Right lobe of liver (tissue), 6 donors: ENCODE measurements at regions not wholly inside any gene's neighbourhood (a gene's known extent, or its start where the extent isn't known, plus 50 kb on each side); places are given as distances from the start of the nearest gene placed in this dataset.

Experiments
- ATAC-seq, 4 donors: fragments of 200-7000 bp; cut with Tn5 transposase; one replicate each; pipeline ENCODE4 v1.9.1; 2020; ENCODE audit warnings: mild to moderate bottlenecking in 4 of 4, moderate library complexity in 4 of 4
- DNase-seq, 3 donors: peaks; one replicate each; pipeline ENCODE4 v3.0.0-alpha.2; 2020
- H3K27ac ChIP-seq, 3 donors: fragments of 200-600 bp; one replicate each; pipeline ENCODE4 v1.8.0; 2022
- H3K27me3 ChIP-seq, 2 donors: fragments of 200-600 bp; one replicate each; pipeline ENCODE4 v1.8.0; 2022
- H3K36me3 ChIP-seq, 4 donors: fragments of 200-600 bp; sonication (generic) in 1 of 4; one replicate each; pipeline versions ENCODE4 v1.5.1 to v1.8.0; 2017 to 2022; ENCODE audit warnings: control low read depth in 1 of 4
- H3K4me1 ChIP-seq, 4 donors: fragments of 200-600 bp; sonication (generic) in 1 of 4; one replicate each; pipeline versions ENCODE4 v1.5.1 to v1.8.0; 2017 to 2022; ENCODE audit warnings: control low read depth in 1 of 4
- H3K4me3 ChIP-seq, 3 donors: fragments of 200-600 bp; one replicate each; pipeline ENCODE4 v1.8.0; 2022
- H3K9me3 ChIP-seq, 4 donors: fragments of 200-600 bp; sonication (generic) in 1 of 4; one replicate each; pipeline versions ENCODE4 v1.5.1 to v1.8.0; 2017 to 2022; ENCODE audit warnings: control low read depth in 1 of 4
- POLR2A ChIP-seq: fragments of 450-650 bp; IDR thresholded peaks from one replicate; pipeline ENCODE4 v1.6.1; 2017; ENCODE audit warnings: antibody characterized with exemption, mild to moderate bottlenecking
- WGBS: methylation state at CpG from one replicate; pipeline ENCODE4 v1.1.6; 2018; ENCODE audit warnings: low coverage, low lambda C conversion rate; ENCODE audit not compliant: insufficient coverage; ENCODE audit errors: missing lambda C conversion rate; 5-methylcytosine and 5-hydroxymethylcytosine counted together
- intact Hi-C, 2 donors: fragments of 100-400 bp; cut with DNase I; formaldehyde crosslinking; loops; one replicate each; pipeline versions ENCODE4 v1.11.2 to v1.14.1; 2022
- TF ChIP-seq, protein P1 (sequence below), 4 donors: fragments of 200-600 bp in 3 of 4; fragments of 450-650 bp in 1 of 4; IDR thresholded peaks; one replicate each; pipeline versions ENCODE4 v1.5.1 to v1.8.0; 2016 to 2022; ENCODE audit warnings: antibody characterized with exemption in 4 of 4, mild to moderate bottlenecking in 2 of 4
- donor health status: DM: no; HTN: yes; CAD: no.
- donor health status: DM: no; HTN: no; CAD: no.
- donor health status: DM: no; HTN: no; CAD: no.
- donor health status: DM: no; HTN: yes; CAD: no.
- donor health status: DM: no; HTN: yes; CAD: no.

DNA sequence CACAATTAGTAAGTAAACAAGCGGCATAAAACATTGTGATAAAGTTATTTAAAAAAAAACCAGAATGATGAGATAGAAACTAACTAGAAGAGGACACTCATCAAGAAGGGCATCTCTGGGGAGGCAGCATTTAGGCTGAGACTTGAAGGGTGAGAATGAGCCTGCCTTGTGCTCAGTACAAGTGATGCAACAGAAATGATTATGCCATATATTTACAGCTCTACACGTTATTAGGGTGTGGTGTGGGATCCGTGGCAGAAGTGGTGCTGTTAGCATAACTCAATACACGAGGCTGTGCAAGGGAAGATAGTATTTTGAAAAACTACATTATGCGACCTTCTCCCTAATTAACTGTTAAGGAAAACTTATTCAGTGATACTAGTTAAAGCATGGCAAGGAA lies 178.5 kb upstream of the ATF7IP start:
- intact Hi-C loops, result no loop called here
- Histone ChIP-seq H3K27me3 (no peaks in the 10 kb centered on the region), H3K36me3 (no peaks in the 10 kb centered on the region), H3K4me3 (no peak overlapping the region), H3K4me1 (no peaks in the 10 kb centered on the region), H3K27ac (no peak overlapping the region), H3K9me3 (no peaks in the 10 kb centered on the region)
- no peak for ATAC-seq
- no peak for TF ChIP-seq POLR2A
- TF ChIP-seq, protein P1, sequence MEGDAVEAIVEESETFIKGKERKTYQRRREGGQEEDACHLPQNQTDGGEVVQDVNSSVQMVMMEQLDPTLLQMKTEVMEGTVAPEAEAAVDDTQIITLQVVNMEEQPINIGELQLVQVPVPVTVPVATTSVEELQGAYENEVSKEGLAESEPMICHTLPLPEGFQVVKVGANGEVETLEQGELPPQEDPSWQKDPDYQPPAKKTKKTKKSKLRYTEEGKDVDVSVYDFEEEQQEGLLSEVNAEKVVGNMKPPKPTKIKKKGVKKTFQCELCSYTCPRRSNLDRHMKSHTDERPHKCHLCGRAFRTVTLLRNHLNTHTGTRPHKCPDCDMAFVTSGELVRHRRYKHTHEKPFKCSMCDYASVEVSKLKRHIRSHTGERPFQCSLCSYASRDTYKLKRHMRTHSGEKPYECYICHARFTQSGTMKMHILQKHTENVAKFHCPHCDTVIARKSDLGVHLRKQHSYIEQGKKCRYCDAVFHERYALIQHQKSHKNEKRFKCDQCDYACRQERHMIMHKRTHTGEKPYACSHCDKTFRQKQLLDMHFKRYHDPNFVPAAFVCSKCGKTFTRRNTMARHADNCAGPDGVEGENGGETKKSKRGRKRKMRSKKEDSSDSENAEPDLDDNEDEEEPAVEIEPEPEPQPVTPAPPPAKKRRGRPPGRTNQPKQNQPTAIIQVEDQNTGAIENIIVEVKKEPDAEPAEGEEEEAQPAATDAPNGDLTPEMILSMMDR (IDR thresholded peaks at IDR 0.05), result no peak
- WGBS, result 38% methylated on average over 5 of the region's 5 CpGs
- no peak for DNase-seq

DNA sequence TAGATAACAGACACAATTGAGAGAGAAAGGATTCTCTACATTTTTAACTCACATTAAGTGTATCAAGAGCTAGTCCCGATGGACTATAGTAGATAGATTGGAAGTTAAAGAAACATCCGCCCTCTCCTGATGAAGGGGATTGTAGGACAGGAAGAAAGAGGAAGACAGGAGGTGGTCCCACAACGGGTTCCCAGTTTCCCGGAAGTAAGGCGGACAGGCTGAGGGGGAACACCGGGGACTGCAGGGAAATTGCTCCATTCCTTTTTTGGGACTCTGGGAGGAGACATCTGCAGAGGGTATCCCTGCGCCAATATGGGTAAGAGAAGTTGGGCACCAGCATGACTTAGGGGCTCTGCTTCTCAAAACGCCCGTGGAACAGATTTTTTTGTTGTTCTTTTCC lies 177.5 kb upstream of the ATF7IP start:
- 55% methylated on average over 8 of the region's 9 CpGs for WGBS
- Histone ChIP-seq H3K36me3 (no peaks in the 10 kb centered on the region), H3K27me3 (no peaks in the 10 kb centered on the region), H3K9me3 (no peaks in the 10 kb centered on the region), H3K4me3 (no peak overlapping the region), H3K27ac (no peak overlapping the region), H3K4me1 (no peaks in the 10 kb centered on the region)
- ATAC-seq, result no peak
- DNase-seq, result no peak
- TF ChIP-seq, protein P1 (IDR thresholded peaks at IDR 0.05), result no peak
- TF ChIP-seq POLR2A, result no peak
- intact Hi-C loops, result no loop called here

DNA sequence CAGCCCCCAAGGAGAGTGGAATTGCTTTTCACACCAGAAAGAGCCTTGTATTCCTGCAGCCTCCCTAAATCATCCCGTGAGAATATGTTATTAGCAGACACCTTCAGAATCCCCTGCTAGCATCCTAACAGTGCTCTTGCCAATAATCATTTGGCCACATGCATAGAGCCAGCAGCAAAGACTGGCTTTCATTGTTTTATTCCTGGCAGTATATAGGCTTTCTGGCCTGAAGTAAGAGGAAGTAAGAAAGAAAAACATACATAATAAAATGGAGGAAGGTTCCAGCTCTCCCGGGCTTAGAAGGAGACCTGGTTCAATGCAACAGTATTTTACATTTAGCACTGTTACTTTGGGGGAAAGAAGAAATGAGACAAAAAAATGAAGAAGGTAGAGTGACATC lies 176.7 kb upstream of the ATF7IP start:
- Histone ChIP-seq H3K36me3 (no peaks in the 10 kb centered on the region), H3K4me1 (no peaks in the 10 kb centered on the region), H3K27me3 (no peaks in the 10 kb centered on the region), H3K27ac (no peak overlapping the region), H3K9me3 (no peaks in the 10 kb centered on the region), H3K4me3 (no peak overlapping the region)
- no peak for ATAC-seq
- no peak for TF ChIP-seq POLR2A
- TF ChIP-seq, protein P1 (IDR thresholded peaks at IDR 0.05), result no peak
- DNase-seq, result no peak
- 27% methylated on average over 2 of the region's 2 CpGs for WGBS
- intact Hi-C loops, result no loop called here

GRCh38 chr12:14190694-14191093 lies 174.8 kb upstream of the ATF7IP start:
- intact Hi-C loops, result no loop called here
- no CpG with 5 or more reads among the region's 1 CpG for WGBS

More at GRCh38 chr12:14190694-14191093, 174.8 kb upstream of the ATF7IP start:
- ATAC-seq (no peak), DNase-seq (no peak)
- Histone ChIP-seq H3K27me3 (no peaks in the 10 kb centered on the region), H3K27ac (no peak overlapping the region), H3K4me3 (no peak overlapping the region), H3K4me1 (no peaks in the 10 kb centered on the region), H3K36me3 (no peaks in the 10 kb centered on the region), H3K9me3 (no peaks in the 10 kb centered on the region)
- TF ChIP-seq, protein P1 (IDR thresholded peaks at IDR 0.05), result no peak
- no peak for TF ChIP-seq POLR2A
